Activated T-cell treated with anti-CD3 and anti-CD28 coated beads, Interleukin-2, amount 50 U/mL, for 24 hours (primary cell): ENCODE measurements at regions not wholly inside any gene's neighbourhood (a gene's known extent, or its start where the extent isn't known, plus 50 kb on each side); places are given as distances from the start of the nearest gene placed in this dataset.
A peak's percentile ranks its signal among the peaks of the same experiment; 100 is the strongest.

Experiments used
- DNase-seq: peaks from one replicate; pipeline ENCODE4 v3.0.0-alpha.2; 2020
- H3K27ac Mint-ChIP-seq: 2 replicates; pipeline ENCODE4 v1.8.0; 2020; ENCODE audit warnings: mild to moderate bottlenecking, mixed read lengths
- H3K27me3 Mint-ChIP-seq: 2 replicates; pipeline ENCODE4 v1.8.0; 2020; ENCODE audit warnings: mixed read lengths
- H3K36me3 Mint-ChIP-seq: 2 replicates; pipeline ENCODE4 v1.8.0; 2020; ENCODE audit warnings: low read depth, mixed read lengths
- H3K4me1 Mint-ChIP-seq: 2 replicates; pipeline ENCODE4 v1.8.0; 2020; ENCODE audit warnings: low read depth, mixed read lengths
- H3K4me3 Mint-ChIP-seq: 2 replicates; pipeline ENCODE4 v1.8.0; 2020; ENCODE audit warnings: mild to moderate bottlenecking, moderate library complexity, mixed read lengths
- H3K9me3 Mint-ChIP-seq: 2 replicates; pipeline ENCODE4 v1.8.0; 2020; ENCODE audit warnings: mixed read lengths

DNA sequence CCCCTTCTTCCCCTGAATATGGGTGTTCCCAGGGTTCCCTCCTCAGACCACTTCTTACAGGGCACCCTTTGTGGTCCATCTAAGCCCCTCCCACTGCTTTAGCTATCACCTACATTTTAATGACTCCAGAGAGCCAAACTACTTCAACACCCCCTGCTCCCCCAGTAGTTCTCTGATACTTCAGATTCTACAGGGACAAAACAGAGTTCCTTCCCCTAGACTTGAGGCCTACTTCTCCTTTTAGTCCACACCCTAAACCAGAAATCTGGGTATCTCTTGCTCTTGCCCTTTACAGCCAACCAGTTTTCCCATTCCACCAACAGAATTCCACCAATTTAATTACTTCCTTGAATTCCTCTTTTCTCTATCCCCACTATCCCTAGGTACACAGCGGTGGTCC is 107.2 kb downstream of the KCNRG start:
- H3K9me3 Mint-ChIP-seq: no peaks in the 10 kb centered on the region

DNA sequence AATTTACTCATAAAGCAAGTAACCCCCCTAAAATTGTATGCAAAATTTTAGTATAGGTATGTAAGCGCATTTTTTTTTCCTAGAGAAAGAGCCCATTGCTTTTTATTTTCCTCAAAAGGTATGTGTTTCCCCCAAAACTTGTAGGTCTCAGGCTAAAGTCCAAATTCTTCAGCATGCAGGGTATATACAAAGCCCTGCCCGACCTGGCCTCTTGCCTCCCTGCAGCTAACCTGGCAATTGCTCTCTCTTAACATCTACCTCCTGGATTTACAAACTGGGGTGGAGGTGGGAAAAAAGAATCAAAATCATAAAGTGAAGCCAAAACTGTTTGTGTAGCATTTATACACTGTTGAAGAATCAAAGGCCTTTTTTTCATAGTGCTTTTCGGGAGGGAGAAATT is 107.8 kb downstream of the KCNRG start:
- Mint-ChIP-seq H3K27me3 (peaks cover 16% of the 10 kb centered on the region), H3K27ac (peak overlapping the region; percentile 91), H3K9me3 (no peaks in the 10 kb centered on the region), H3K4me3 (peak overlapping the region; percentile 76), H3K36me3 (peaks cover 4% of the 10 kb centered on the region), H3K4me1 (peaks cover 54% of the 10 kb centered on the region)
- no peak for DNase-seq

More for the DNA sequence above, 107.2 kb downstream of the KCNRG start:
- H3K36me3 Mint-ChIP-seq: peaks cover 4% of the 10 kb centered on the region
- DNase-seq: no peak
- H3K4me1 Mint-ChIP-seq: peaks cover 50% of the 10 kb centered on the region
- H3K27ac Mint-ChIP-seq: no peak overlapping the region
- H3K4me3 Mint-ChIP-seq: no peak overlapping the region
- peaks cover 14% of the 10 kb centered on the region for H3K27me3 Mint-ChIP-seq

DNA sequence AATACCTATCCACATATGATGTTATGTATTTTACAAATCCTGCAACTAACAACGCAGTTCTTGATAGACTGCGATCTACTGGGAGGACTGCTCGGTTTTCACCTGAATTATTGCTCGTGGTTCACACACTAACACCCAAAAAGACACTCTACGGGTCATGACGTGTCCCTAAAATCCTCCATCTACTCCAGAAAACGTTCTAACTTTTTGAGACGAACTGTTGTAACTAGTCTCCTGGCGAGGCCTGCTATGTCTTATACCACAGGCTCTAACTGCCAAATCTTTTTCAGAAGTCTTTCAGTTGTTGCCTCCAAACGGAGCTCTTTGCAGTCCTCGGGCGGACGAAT is 108.2 kb downstream of the KCNRG start:
- Mint-ChIP-seq H3K4me1 (peaks cover 59% of the 10 kb centered on the region), H3K9me3 (no peaks in the 10 kb centered on the region)
- no peak for DNase-seq

DNA sequence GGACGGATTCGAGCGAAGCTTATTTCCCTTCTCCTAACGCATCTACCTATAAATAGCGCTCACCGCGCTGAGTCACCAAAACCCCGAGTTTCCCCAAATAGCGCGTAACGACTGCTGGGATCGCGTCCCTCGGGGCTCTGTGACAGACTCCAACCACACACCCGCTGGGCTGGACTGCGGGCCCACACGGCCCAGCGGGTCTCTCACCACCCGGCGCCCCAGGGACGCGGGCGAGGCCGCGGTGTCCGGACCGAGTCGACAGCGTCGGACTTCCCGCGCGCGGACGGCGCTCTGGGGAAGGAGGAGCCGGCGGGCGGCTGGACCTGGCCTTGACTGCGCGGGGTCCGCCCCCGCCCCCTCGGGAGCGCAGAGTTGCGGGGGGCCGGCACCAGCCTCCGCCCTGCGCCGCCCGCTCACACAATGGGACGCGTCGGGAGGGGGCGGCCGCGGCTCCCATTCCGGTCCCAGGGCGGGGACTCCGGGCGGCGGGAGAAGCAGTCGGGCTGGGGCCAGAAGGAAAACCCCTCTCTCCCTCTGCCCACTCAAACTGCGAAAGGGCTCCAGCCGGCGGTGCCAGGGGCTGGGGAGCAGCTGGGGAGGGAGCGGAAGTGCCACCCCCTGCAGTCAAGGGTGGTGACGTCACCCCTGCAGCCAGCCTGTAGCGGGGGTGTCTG is 108.8 kb downstream of the KCNRG start:
- peaks cover 5% of the 10 kb centered on the region for H3K36me3 Mint-ChIP-seq
- peak overlapping the region; percentile 80 for H3K4me3 Mint-ChIP-seq
- DNase-seq: peak; percentile 81
- H3K4me1 Mint-ChIP-seq: peaks cover 64% of the 10 kb centered on the region
- peak overlapping the region; percentile 91 for H3K27ac Mint-ChIP-seq
- peaks cover 26% of the 10 kb centered on the region for H3K27me3 Mint-ChIP-seq
- no peaks in the 10 kb centered on the region for H3K9me3 Mint-ChIP-seq

More for the DNA sequence above, 108.2 kb downstream of the KCNRG start:
- H3K36me3 Mint-ChIP-seq: peaks cover 5% of the 10 kb centered on the region
- peak overlapping the region; percentile 76 for H3K4me3 Mint-ChIP-seq
- H3K27ac Mint-ChIP-seq: peak overlapping the region; percentile 91
- H3K27me3 Mint-ChIP-seq: peaks cover 21% of the 10 kb centered on the region

DNA sequence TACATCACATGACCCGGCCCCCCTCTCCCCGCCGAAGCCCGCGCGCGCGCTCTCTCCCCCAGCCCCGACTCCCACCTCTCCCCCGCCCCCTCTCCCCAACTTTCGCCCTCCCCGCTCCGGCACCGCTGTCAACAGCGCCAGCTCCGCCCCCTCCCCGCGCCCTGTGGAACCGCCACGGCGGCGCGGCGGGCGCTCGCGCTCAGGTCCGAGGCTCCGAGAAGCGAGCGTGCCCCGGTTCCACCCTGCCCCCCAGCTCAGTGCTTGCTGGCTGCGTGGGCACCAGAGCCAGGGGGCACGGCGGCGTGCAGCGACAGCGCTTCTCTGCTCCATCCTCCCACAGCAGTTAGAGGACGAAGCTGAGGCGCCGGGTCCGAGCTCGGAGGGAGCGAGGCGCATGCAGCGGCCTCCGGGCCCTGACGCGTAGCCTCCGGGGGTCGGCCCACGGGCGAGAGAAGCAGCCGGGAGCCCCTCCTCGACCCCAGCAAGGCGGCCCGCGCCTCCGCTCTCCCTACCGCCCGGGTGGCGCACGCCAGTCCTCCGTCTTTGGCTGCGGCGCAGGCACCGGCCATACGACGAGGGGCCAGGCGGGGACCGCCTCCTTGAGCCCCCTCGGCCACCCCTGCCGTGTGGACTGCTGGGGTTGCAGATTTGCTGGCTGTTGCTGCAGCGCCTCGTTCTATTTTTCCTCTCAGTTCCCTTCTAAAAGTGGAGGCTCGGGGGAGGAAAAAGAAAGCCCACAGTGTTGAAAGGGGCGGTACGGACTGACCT is 109.5 kb downstream of the KCNRG start:
- peak; percentile 90 for DNase-seq
- H3K9me3 Mint-ChIP-seq: no peaks in the 10 kb centered on the region
- peaks cover 67% of the 10 kb centered on the region for H3K4me1 Mint-ChIP-seq
- H3K27me3 Mint-ChIP-seq: peaks cover 34% of the 10 kb centered on the region
- peak overlapping the region; percentile 74 for H3K27ac Mint-ChIP-seq
- peaks cover 5% of the 10 kb centered on the region for H3K36me3 Mint-ChIP-seq
- H3K4me3 Mint-ChIP-seq: peak overlapping the region; percentile 80

DNA sequence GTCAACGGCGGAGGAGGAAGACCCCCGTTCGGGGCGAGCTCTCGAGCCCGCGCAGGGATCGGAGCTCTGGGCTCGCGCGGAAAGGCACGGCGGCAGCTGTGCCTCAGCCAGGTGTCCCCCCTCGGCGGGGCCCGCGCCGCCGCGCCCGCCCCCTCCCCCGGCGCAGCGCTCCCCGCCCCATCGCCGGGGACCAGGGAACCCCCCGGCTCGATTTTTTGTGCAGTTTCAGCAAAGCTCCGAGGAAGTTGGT is 110.0 kb downstream of the KCNRG start:
- Mint-ChIP-seq H3K9me3 (no peaks in the 10 kb centered on the region), H3K4me3 (peak overlapping the region; percentile 80), H3K36me3 (peaks cover 5% of the 10 kb centered on the region), H3K27ac (peak overlapping the region; percentile 63), H3K27me3 (peaks cover 39% of the 10 kb centered on the region), H3K4me1 (peaks cover 71% of the 10 kb centered on the region)
- no peak for DNase-seq

DNA sequence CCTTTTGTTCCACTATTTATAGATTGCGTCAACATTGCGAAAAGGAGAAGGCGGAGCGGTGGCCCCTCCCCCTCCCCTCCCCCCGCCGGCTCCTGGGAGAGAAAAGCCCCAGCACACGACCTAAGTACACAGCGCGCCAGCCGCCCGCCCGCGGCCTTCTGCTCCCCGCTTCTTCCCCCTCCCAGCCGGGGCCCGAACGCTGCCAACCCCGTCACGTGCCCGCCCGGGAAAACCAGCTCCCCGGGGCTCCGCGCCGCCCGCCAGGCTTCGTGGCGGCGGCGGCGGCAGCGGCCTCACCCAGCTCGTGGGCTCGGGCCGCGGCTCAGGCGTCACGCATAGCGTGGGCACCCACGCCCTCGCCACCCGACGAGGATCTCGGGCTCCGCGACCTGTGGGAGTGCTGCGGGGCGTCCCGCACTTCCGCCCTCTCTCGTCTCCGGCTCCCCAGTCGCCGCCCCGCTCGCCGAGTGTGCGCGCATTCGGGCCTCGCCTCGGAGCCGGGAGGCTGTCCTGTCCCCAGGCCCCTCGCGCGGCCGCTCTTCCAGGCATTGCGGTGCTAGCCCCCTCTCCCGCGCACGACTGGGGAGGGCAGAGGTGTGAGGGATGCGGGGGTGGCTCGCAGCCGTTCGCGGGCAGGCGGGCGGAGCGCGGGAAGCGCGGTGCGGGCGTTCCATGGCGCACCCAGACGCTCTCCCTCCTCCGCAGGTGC is 110.5 kb downstream of the KCNRG start:
- Mint-ChIP-seq H3K9me3 (no peaks in the 10 kb centered on the region), H3K36me3 (peaks cover 5% of the 10 kb centered on the region), H3K27me3 (peaks cover 42% of the 10 kb centered on the region), H3K27ac (peak overlapping the region; percentile 69), H3K4me1 (peaks cover 74% of the 10 kb centered on the region), H3K4me3 (peak overlapping the region; percentile 80)
- DNase-seq: peak; percentile 86

DNA sequence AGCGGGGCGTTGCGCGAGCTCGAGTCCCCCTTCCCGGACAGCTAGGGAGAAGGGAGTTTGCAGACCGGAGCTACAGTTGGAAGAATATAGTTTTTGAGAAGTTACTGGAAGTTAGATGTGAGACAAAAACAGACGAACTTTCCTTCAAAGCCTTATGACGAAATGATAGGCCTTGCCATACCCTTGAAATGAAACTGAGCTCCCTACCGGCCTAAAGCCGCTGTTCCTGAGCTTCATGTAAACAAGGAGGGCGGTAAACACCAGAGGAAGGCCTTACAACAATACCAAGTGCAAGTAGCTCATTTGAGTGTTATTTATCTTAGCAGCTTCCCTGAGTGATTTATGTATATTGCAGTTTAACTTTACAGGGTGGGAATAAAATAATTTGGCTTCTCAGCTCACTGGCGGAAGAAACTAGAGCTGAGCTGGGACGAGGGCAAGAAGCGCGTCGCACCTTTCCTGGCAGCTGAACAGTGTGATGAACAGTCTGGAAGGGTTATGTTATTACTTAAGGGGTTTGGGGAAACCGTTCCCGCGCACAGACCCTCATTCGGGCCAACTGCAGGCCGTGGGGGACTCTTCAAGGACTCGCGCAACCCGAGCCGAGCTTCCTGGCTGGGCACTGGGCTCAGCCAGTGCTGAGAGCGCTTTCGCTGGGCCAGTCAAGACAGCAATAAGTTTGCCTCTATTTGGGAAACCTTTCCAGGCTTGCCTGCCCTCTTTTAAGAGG is 111.2 kb downstream of the KCNRG start:
- Mint-ChIP-seq H3K9me3 (no peaks in the 10 kb centered on the region), H3K4me3 (peak overlapping the region; percentile 70), H3K27ac (peak overlapping the region; percentile 69), H3K36me3 (peaks cover 5% of the 10 kb centered on the region), H3K27me3 (peaks cover 50% of the 10 kb centered on the region), H3K4me1 (peaks cover 79% of the 10 kb centered on the region)
- peak; percentile 38 for DNase-seq

DNA sequence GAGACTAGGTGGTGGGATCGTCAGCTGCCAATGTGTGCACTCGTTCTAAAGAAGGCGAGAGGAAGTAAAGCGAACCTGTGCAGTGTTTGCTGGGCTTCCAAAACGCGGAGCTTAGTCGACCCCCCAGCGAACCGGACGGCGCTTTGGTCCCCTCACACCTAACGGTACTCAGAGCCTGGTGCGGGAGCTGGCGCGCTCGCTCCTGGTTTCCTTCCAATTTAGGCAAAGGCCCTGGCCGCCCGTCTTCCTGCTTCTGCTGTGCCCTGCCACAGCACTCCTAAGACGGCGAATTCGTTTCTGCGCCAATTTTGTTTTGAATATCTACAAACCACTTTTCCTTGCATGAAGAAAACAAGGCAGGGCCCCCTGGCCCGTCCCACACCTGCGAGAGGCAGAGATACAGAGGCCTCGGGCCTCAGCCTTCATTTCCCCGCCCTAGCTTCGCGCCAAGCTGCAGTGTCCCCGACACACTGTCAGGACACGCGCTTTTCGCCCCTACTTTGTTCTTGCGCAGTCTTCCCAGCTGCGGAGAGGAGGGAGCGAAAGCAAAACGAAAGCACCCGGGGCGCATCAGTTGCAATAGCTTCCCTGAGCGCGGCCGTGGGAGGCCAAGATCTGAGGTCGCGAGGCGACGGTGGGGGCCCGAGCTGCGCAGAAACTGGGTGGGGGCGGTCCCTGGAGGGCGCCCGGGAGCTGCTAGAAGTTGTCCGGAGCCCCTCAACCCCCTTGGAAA is 111.9 kb downstream of the KCNRG start:
- peak overlapping the region; percentile 70 for H3K4me3 Mint-ChIP-seq
- H3K27me3 Mint-ChIP-seq: peaks cover 57% of the 10 kb centered on the region
- peaks cover 5% of the 10 kb centered on the region for H3K36me3 Mint-ChIP-seq
- peak; percentile 73 for DNase-seq
- no peaks in the 10 kb centered on the region for H3K9me3 Mint-ChIP-seq
- H3K27ac Mint-ChIP-seq: peak overlapping the region; percentile 69
- H3K4me1 Mint-ChIP-seq: peaks cover 79% of the 10 kb centered on the region

DNA sequence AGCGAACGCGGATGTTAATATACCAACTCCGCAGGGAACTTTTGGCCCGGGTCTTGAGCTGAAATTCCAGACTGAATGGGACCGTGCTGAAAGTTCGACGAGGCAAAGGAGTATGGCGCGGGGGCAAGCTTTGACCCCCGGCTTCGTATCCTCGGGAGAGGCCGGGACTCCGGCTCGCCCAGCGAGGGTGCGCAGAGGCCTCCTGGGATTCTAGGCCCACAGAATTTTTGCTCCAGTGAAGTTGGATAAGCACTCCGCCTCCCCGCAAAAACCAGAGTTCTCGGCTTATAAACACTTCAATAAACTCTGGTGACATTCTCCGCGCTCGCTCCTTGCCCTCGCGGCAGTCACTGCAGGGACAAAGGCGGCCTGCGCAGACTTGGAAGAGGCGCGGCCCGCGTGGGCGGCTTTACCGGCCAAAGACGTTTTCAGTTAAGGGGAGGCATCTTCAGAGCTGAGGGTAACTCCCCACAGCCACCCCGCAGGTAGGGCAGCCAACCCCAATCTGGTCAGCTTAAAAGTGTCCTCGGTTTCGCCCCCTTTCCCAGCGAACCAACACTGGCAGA is 112.6 kb downstream of the KCNRG start:
- peak; percentile 42 for DNase-seq
- no peaks in the 10 kb centered on the region for H3K9me3 Mint-ChIP-seq
- peaks cover 79% of the 10 kb centered on the region for H3K4me1 Mint-ChIP-seq
- H3K27me3 Mint-ChIP-seq: peaks cover 63% of the 10 kb centered on the region
- peak overlapping the region; percentile 70 for H3K4me3 Mint-ChIP-seq
- H3K27ac Mint-ChIP-seq: peak overlapping the region; percentile 22
- peaks cover 5% of the 10 kb centered on the region for H3K36me3 Mint-ChIP-seq

DNA sequence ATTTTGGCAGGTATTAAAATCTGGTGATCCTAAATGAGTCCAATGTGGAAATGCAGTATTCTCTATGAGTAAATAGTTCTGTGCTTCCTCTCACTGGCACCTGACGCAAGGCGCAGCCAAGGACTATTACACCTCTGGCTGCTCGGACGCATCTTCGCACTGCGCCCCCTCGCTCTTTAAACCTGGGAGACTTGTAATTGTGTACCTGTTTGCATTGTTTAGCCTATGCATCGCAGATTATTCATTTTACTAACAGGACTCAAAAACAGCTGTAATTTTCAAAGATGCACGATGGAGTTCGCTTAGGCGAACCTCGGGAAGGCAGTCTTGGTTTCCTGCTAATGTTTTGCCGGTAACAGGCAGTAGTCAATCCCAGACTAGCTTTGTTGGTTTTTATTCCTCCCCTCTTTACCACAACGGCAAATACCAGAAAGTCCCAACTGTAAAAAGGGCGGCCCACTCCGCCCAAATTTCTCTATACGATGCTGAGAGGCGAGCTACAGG is 113.2 kb downstream of the KCNRG start:
- peaks cover 5% of the 10 kb centered on the region for H3K36me3 Mint-ChIP-seq
- H3K4me1 Mint-ChIP-seq: peaks cover 73% of the 10 kb centered on the region
- H3K4me3 Mint-ChIP-seq: peak overlapping the region; percentile 45
- H3K9me3 Mint-ChIP-seq: no peaks in the 10 kb centered on the region
- DNase-seq: peak; percentile 44
- H3K27me3 Mint-ChIP-seq: peaks cover 68% of the 10 kb centered on the region
- peak overlapping the region; percentile 48 for H3K27ac Mint-ChIP-seq

DNA sequence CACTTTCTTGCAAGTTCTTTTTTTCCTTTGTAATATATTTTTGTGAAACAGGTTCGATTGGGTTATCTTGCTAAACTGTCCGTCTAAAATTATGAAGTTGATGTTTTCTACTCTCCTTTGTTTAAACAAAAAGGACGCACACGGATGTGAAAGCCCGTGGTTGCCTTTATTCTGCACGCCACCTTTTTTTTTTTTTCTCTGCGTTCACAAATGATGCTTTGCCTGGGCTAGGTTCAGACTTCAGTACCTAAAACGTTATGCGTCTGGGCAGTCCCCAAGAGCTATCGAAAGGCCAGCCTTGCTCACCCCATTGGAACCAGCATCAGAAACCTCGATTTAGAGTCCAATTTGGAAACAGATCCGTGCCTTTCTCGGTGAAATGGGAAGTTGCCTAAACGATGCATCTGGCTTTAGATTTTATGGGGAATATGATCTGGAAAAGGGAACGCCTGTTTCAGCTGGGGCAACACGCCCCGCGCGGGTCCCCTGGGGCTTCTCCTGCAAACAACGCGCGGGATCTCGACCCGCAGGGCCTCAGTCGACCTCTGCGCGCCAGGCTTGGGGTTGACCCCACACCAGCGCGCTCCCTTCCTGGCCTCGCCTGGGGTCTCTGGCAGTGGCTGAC is 113.9 kb downstream of the KCNRG start:
- peak; percentile 42 for DNase-seq
- peak overlapping the region; percentile 66 for H3K4me3 Mint-ChIP-seq
- H3K27ac Mint-ChIP-seq: peak overlapping the region; percentile 45
- H3K9me3 Mint-ChIP-seq: no peaks in the 10 kb centered on the region
- peaks cover 5% of the 10 kb centered on the region for H3K36me3 Mint-ChIP-seq
- H3K27me3 Mint-ChIP-seq: peaks cover 75% of the 10 kb centered on the region
- peaks cover 69% of the 10 kb centered on the region for H3K4me1 Mint-ChIP-seq

DNA sequence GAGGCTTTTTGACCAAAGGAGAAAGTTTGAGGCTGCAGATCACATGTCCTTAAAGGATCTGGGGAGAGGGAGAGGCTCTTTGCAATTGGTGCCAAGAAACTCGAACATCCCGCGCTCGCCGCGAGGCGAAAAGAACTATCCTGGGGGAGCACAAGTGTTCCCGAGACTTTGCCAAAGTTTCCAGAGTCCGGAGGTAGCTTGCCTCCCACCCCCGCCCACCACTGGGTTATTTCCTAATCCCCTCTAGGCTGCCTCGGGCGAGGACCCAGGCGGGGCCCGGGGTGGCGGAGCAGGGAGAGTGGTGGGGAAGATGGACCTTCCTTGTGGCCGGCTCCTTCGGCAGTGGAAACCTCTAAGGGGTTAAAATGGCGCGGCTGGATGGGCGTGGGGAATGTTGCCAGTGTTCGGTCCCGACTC is 114.5 kb downstream of the KCNRG start:
- H3K9me3 Mint-ChIP-seq: no peaks in the 10 kb centered on the region
- peaks cover 5% of the 10 kb centered on the region for H3K36me3 Mint-ChIP-seq
- peaks cover 80% of the 10 kb centered on the region for H3K27me3 Mint-ChIP-seq
- peaks cover 69% of the 10 kb centered on the region for H3K4me1 Mint-ChIP-seq
- H3K27ac Mint-ChIP-seq: no peak overlapping the region
- DNase-seq: peak; percentile 31
- peak overlapping the region; percentile 66 for H3K4me3 Mint-ChIP-seq
